ENCODE measurements at regions not wholly inside any gene's neighbourhood (a gene's known extent, or its start where the extent isn't known, plus 50 kb on each side); places are given as distances from the start of the nearest gene placed in this dataset.

DNA sequence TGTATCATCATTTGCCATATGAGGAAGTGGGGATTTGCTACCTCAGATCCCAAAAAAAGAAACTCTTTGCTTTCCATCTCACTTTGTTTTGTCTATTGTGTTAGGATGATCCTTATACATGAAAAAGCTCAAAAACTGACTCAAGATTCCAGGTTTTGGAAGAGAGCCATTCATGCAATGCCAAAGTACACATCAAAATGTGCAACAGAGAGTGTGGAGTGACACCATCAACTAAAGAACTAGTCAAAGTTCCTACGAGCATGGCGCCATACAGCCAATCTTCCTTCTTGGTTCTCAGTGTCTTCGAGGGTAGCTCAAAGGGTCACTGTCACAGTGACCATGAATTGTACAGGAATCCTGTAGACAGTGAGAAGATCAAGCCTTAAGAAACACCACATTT lies 255.8 kb upstream of the SASH1 start:
- TF ChIP-seq, protein P1, sequence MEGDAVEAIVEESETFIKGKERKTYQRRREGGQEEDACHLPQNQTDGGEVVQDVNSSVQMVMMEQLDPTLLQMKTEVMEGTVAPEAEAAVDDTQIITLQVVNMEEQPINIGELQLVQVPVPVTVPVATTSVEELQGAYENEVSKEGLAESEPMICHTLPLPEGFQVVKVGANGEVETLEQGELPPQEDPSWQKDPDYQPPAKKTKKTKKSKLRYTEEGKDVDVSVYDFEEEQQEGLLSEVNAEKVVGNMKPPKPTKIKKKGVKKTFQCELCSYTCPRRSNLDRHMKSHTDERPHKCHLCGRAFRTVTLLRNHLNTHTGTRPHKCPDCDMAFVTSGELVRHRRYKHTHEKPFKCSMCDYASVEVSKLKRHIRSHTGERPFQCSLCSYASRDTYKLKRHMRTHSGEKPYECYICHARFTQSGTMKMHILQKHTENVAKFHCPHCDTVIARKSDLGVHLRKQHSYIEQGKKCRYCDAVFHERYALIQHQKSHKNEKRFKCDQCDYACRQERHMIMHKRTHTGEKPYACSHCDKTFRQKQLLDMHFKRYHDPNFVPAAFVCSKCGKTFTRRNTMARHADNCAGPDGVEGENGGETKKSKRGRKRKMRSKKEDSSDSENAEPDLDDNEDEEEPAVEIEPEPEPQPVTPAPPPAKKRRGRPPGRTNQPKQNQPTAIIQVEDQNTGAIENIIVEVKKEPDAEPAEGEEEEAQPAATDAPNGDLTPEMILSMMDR (IDR thresholded peaks at IDR 0.05 in 2 of 3, conservative IDR thresholded peaks at IDR 0.05 in 1 of 3; ENCODE audit: borderline replicate concordance in 1 of 3, insufficient read depth in 1 of 3, low read depth in 2 of 3, low read length in 2 of 3), result no peak
- TF ChIP-seq YY1 (IDR thresholded peaks at IDR 0.05; ENCODE audit: extremely low read depth, insufficient replicate concordance, low read depth, low read length), result no peak
- TF ChIP-seq EZH2phosphoT487 (IDR thresholded peaks at IDR 0.05; ENCODE audit: borderline replicate concordance), result no peak
- TF ChIP-seq, protein P2, sequence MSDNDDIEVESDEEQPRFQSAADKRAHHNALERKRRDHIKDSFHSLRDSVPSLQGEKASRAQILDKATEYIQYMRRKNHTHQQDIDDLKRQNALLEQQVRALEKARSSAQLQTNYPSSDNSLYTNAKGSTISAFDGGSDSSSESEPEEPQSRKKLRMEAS (IDR thresholded peaks at IDR 0.05), result no peak
- no peak for TF ChIP-seq ZFX (IDR thresholded peaks at IDR 0.05)
- no peak for TF ChIP-seq SIN3A (IDR thresholded peaks at IDR 0.05; ENCODE audit: low read depth)
- no peak for TF ChIP-seq EZH2 (IDR thresholded peaks at IDR 0.05)
